GM19099 (cell line): ENCODE measurements at regions not wholly inside any gene's neighbourhood (a gene's known extent, or its start where the extent isn't known, plus 50 kb on each side); places are given as distances from the start of the nearest gene placed in this dataset.

Experiments used
- POLR2A ChIP-seq: IDR thresholded peaks from 3 replicates; pipeline ENCODE4 v1.6.1; 2011; ENCODE audit warnings: low read depth; ENCODE audit not compliant: insufficient read length; ENCODE audit errors: extremely low read depth

- no peak for TF ChIP-seq POLR2A
Observed at GRCh38 chr2:64356906-64357305, 97.1 kb upstream of the LGALSL start.

GRCh38 chr2:64359171-64359891 lies 94.6 kb upstream of the LGALSL start:
- no peak for TF ChIP-seq POLR2A

GRCh38 chr2:64359892-64360657 lies 93.9 kb upstream of the LGALSL start:
- TF ChIP-seq POLR2A: no peak

GRCh38 chr2:64361151-64361938 lies 92.6 kb upstream of the LGALSL start:
- no peak for TF ChIP-seq POLR2A

- no peak for TF ChIP-seq POLR2A
Observed at GRCh38 chr2:64362562-64363026, 91.4 kb upstream of the LGALSL start.

GRCh38 chr2:64363140-64363539 lies 90.8 kb upstream of the LGALSL start:
- no peak for TF ChIP-seq POLR2A

- TF ChIP-seq POLR2A: no peak
Observed at GRCh38 chr2:64363848-64364247, 90.1 kb upstream of the LGALSL start.

- TF ChIP-seq POLR2A: no peak
Observed at GRCh38 chr2:64367444-64368232, 86.3 kb upstream of the LGALSL start.

GRCh38 chr2:64369706-64370105 lies 84.3 kb upstream of the LGALSL start:
- TF ChIP-seq POLR2A: no peak

- no peak for TF ChIP-seq POLR2A
Observed at GRCh38 chr2:64371727-64372126, 82.2 kb upstream of the LGALSL start.

- TF ChIP-seq POLR2A: no peak
Observed at GRCh38 chr2:64374686-64375085, 79.3 kb upstream of the LGALSL start.

- TF ChIP-seq POLR2A: no peak
Observed at GRCh38 chr2:64376926-64377325, 77.0 kb upstream of the LGALSL start.

- no peak for TF ChIP-seq POLR2A
Observed at GRCh38 chr2:64379186-64379585, 74.8 kb upstream of the LGALSL start.

- TF ChIP-seq POLR2A: no peak
Observed at GRCh38 chr2:64380853-64381527, 73.0 kb upstream of the LGALSL start.
